Stomach smooth muscle (tissue), 2 donors: ENCODE measurements at regions not wholly inside any gene's neighbourhood (a gene's known extent, or its start where the extent isn't known, plus 50 kb on each side); places are given as distances from the start of the nearest gene placed in this dataset.

ENCODE experiments used
- H3K27ac ChIP-seq: one replicate; pipeline ENCODE4 v1.7.0; 2013; ENCODE audit warnings: mild to moderate bottlenecking, low read length, inconsistent platforms
- H3K27me3 ChIP-seq, 2 donors: one replicate each; pipeline ENCODE4 v1.7.0; 2013; ENCODE audit warnings: low read length in 2 of 2; ENCODE audit not compliant: insufficient read depth in 2 of 2, control insufficient read depth in 1 of 2
- H3K36me3 ChIP-seq, 2 donors: one replicate each; pipeline ENCODE4 v1.7.0; 2013; ENCODE audit warnings: low read length in 2 of 2; ENCODE audit not compliant: control insufficient read depth in 2 of 2, insufficient read depth in 2 of 2
- H3K4me1 ChIP-seq: one replicate; pipeline ENCODE4 v1.7.0; 2013; ENCODE audit warnings: low read length; ENCODE audit not compliant: control insufficient read depth, insufficient read depth
- H3K4me3 ChIP-seq, 2 donors: one replicate each; pipeline ENCODE4 v1.7.0; 2013; ENCODE audit warnings: low read length in 2 of 2
- H3K9ac ChIP-seq, 2 donors: one replicate each; pipeline ENCODE4 v1.7.0; 2013; ENCODE audit warnings: low read length in 2 of 2, mild to moderate bottlenecking in 1 of 2
- H3K9me3 ChIP-seq, 2 donors: one replicate each; pipeline ENCODE4 v1.7.0; 2013; ENCODE audit warnings: low read length in 2 of 2; ENCODE audit not compliant: control insufficient read depth in 2 of 2
- donor health status: healthy.
- donor health status: Pancreatic carcinoma.

- Histone ChIP-seq H3K9me3 (no peaks in the 10 kb centered on the region), H3K27me3 (peaks cover 13 to 20% of the 10 kb centered on the region in 2 donors), H3K9ac (no peak overlapping the region), H3K4me3 (no peak overlapping the region), H3K4me1 (no peaks in the 10 kb centered on the region), H3K36me3 (no peaks in the 10 kb centered on the region), H3K27ac (no peak overlapping the region)
These were observed 133.8 kb upstream of the ZBTB40 start for GRCh38 chr1:22317920-22318243.

- H3K4me3 ChIP-seq = no peak overlapping the region
- peaks cover 10 to 20% of the 10 kb centered on the region in 2 donors for H3K27me3 ChIP-seq
- H3K27ac ChIP-seq = no peak overlapping the region
- no peaks in the 10 kb centered on the region for H3K36me3 ChIP-seq
- H3K9me3 ChIP-seq = no peaks in the 10 kb centered on the region
- no peak overlapping the region for H3K9ac ChIP-seq
- no peaks in the 10 kb centered on the region for H3K4me1 ChIP-seq
These were observed 133.2 kb upstream of the ZBTB40 start for GRCh38 chr1:22318279-22318981.

GRCh38 chr1:22319608-22320007 is 132.0 kb upstream of the ZBTB40 start:
- Histone ChIP-seq H3K4me1 (no peaks in the 10 kb centered on the region), H3K27ac (no peak overlapping the region), H3K27me3 (peaks cover 10 to 20% of the 10 kb centered on the region in 2 donors), H3K9me3 (no peaks in the 10 kb centered on the region), H3K36me3 (no peaks in the 10 kb centered on the region), H3K4me3 (no peak overlapping the region), H3K9ac (no peak overlapping the region)

GRCh38 chr1:22320587-22321344 is 130.9 kb upstream of the ZBTB40 start:
- H3K27ac ChIP-seq = no peak overlapping the region
- H3K4me1 ChIP-seq = no peaks in the 10 kb centered on the region

GRCh38 chr1:22321917-22322316 is 129.7 kb upstream of the ZBTB40 start:
- H3K4me3 ChIP-seq = no peak overlapping the region
- H3K27ac ChIP-seq = no peak overlapping the region
- H3K4me1 ChIP-seq = no peaks in the 10 kb centered on the region
- no peaks in the 10 kb centered on the region for H3K9me3 ChIP-seq
- no peaks in the 10 kb centered on the region for H3K36me3 ChIP-seq
- peaks cover 8 to 16% of the 10 kb centered on the region in 2 donors for H3K27me3 ChIP-seq
- no peak overlapping the region for H3K9ac ChIP-seq

More at GRCh38 chr1:22320587-22321344, 130.9 kb upstream of the ZBTB40 start:
- Histone ChIP-seq H3K4me3 (no peak overlapping the region), H3K27me3 (peaks cover 8 to 16% of the 10 kb centered on the region in 2 donors), H3K36me3 (no peaks in the 10 kb centered on the region), H3K9me3 (no peaks in the 10 kb centered on the region), H3K9ac (no peak overlapping the region)

GRCh38 chr1:22323141-22323845 is 128.4 kb upstream of the ZBTB40 start:
- H3K9me3 ChIP-seq = no peaks in the 10 kb centered on the region
- H3K27me3 ChIP-seq = peaks cover 6 to 15% of the 10 kb centered on the region in 2 donors
- H3K4me3 ChIP-seq = no peak overlapping the region
- no peak overlapping the region for H3K9ac ChIP-seq
- no peaks in the 10 kb centered on the region for H3K4me1 ChIP-seq
- H3K27ac ChIP-seq = no peak overlapping the region
- no peaks in the 10 kb centered on the region for H3K36me3 ChIP-seq

- Histone ChIP-seq H3K27me3 (peaks cover 2 to 8% of the 10 kb centered on the region in 2 donors), H3K9ac (no peak overlapping the region), H3K4me1 (no peaks in the 10 kb centered on the region), H3K36me3 (no peaks in the 10 kb centered on the region), H3K27ac (no peak overlapping the region), H3K4me3 (no peak overlapping the region), H3K9me3 (no peaks in the 10 kb centered on the region)
These were observed 127.7 kb upstream of the ZBTB40 start for GRCh38 chr1:22323846-22324504.

- Histone ChIP-seq H3K4me1 (no peaks in the 10 kb centered on the region), H3K36me3 (no peaks in the 10 kb centered on the region), H3K27ac (no peak overlapping the region), H3K27me3 (peaks cover 4 to 8% of the 10 kb centered on the region in 2 donors), H3K4me3 (no peak overlapping the region), H3K9me3 (no peaks in the 10 kb centered on the region), H3K9ac (no peak overlapping the region)
These were observed 125.9 kb upstream of the ZBTB40 start for GRCh38 chr1:22325531-22326371.

- Histone ChIP-seq H3K4me3 (no peak overlapping the region), H3K36me3 (no peaks in the 10 kb centered on the region), H3K9ac (no peak overlapping the region), H3K27ac (no peak overlapping the region), H3K4me1 (no peaks in the 10 kb centered on the region), H3K9me3 (no peaks in the 10 kb centered on the region), H3K27me3 (peaks cover 2 to 5% of the 10 kb centered on the region in 2 donors)
These were observed 125.2 kb upstream of the ZBTB40 start for GRCh38 chr1:22326372-22326915.

GRCh38 chr1:22326931-22327330 is 124.7 kb upstream of the ZBTB40 start:
- Histone ChIP-seq H3K4me3 (no peak overlapping the region), H3K4me1 (no peaks in the 10 kb centered on the region), H3K27me3 (peaks cover 2 to 3% of the 10 kb centered on the region in 2 donors), H3K9me3 (no peaks in the 10 kb centered on the region), H3K9ac (no peak overlapping the region), H3K27ac (no peak overlapping the region), H3K36me3 (no peaks in the 10 kb centered on the region)
